Skeletal muscle satellite cell (primary cell): ENCODE measurements at regions not wholly inside any gene's neighbourhood (a gene's known extent, or its start where the extent isn't known, plus 50 kb on each side); places are given as distances from the start of the nearest gene placed in this dataset.

Experiments used
- H3K27me3 ChIP-seq: 2 replicates; pipeline ENCODE4 v1.7.0; 2013; ENCODE audit warnings: low read length; ENCODE audit not compliant: control insufficient read depth, insufficient read depth
- H3K36me3 ChIP-seq: 2 replicates; pipeline ENCODE4 v1.7.0; 2013; ENCODE audit warnings: mild to moderate bottlenecking, control low read depth, low read length; ENCODE audit not compliant: insufficient read depth
- H3K4me1 ChIP-seq: 2 replicates; pipeline ENCODE4 v1.7.0; 2013; ENCODE audit warnings: low read length; ENCODE audit not compliant: control insufficient read depth, insufficient read depth
- H3K4me2 ChIP-seq: 2 replicates; pipeline ENCODE4 v1.7.0; 2013; ENCODE audit warnings: mild to moderate bottlenecking, low read length
- H3K4me3 ChIP-seq: 2 replicates; pipeline ENCODE4 v1.7.0; 2013; ENCODE audit warnings: low read length
- H3K9ac ChIP-seq: 2 replicates; pipeline ENCODE4 v1.7.0; 2013; ENCODE audit warnings: mild to moderate bottlenecking, low read depth, low read length, moderate library complexity
- H3K9me3 ChIP-seq: replicated peaks from 2 replicates; pipeline ENCODE4 v1.7.0; 2013; ENCODE audit warnings: mild to moderate bottlenecking, control low read depth, low read length

- no peak overlapping the region for H3K4me3 ChIP-seq
- H3K27me3 ChIP-seq = peaks cover 15% of the 10 kb centered on the region
- H3K36me3 ChIP-seq = no peaks in the 10 kb centered on the region
- no peak overlapping the region for H3K4me2 ChIP-seq
- H3K9ac ChIP-seq = no peak overlapping the region
- no peaks in the 10 kb centered on the region for H3K4me1 ChIP-seq
- no peaks in the 10 kb centered on the region for H3K9me3 ChIP-seq
These were observed 194.0 kb downstream of the IPO8 start for GRCh38 chr12:30501718-30502117.

GRCh38 chr12:30500532-30500931, 195.1 kb downstream of the IPO8 start:
- no peak overlapping the region for H3K4me2 ChIP-seq
- no peaks in the 10 kb centered on the region for H3K4me1 ChIP-seq
- H3K9me3 ChIP-seq = no peaks in the 10 kb centered on the region
- peaks cover 9% of the 10 kb centered on the region for H3K27me3 ChIP-seq
- H3K9ac ChIP-seq = no peak overlapping the region
- no peak overlapping the region for H3K4me3 ChIP-seq
- H3K36me3 ChIP-seq = no peaks in the 10 kb centered on the region

- H3K9ac ChIP-seq = no peak overlapping the region
- no peaks in the 10 kb centered on the region for H3K9me3 ChIP-seq
- no peak overlapping the region for H3K4me2 ChIP-seq
- no peaks in the 10 kb centered on the region for H3K36me3 ChIP-seq
- peaks cover 6% of the 10 kb centered on the region for H3K27me3 ChIP-seq
- no peak overlapping the region for H3K4me3 ChIP-seq
- no peaks in the 10 kb centered on the region for H3K4me1 ChIP-seq
These were observed 210.3 kb downstream of the IPO8 start for GRCh38 chr12:30485230-30485890.

- H3K9me3 ChIP-seq = no peaks in the 10 kb centered on the region
- peaks cover 6% of the 10 kb centered on the region for H3K27me3 ChIP-seq
- H3K9ac ChIP-seq = no peak overlapping the region
- no peak overlapping the region for H3K4me3 ChIP-seq
- H3K4me2 ChIP-seq = no peak overlapping the region
- H3K36me3 ChIP-seq = no peaks in the 10 kb centered on the region
- H3K4me1 ChIP-seq = no peaks in the 10 kb centered on the region
These were observed 211.0 kb downstream of the IPO8 start for GRCh38 chr12:30484658-30485057.

- Histone ChIP-seq H3K4me1 (no peaks in the 10 kb centered on the region), H3K27me3 (peaks cover 6% of the 10 kb centered on the region), H3K9me3 (no peaks in the 10 kb centered on the region), H3K36me3 (no peaks in the 10 kb centered on the region), H3K9ac (no peak overlapping the region), H3K4me3 (no peak overlapping the region), H3K4me2 (no peak overlapping the region)
These were observed 213.0 kb downstream of the IPO8 start for GRCh38 chr12:30482650-30483049.

- Histone ChIP-seq H3K9me3 (peaks cover 4% of the 10 kb centered on the region), H3K27me3 (no peaks in the 10 kb centered on the region), H3K4me3 (no peak overlapping the region), H3K9ac (no peak overlapping the region), H3K4me2 (no peak overlapping the region), H3K36me3 (no peaks in the 10 kb centered on the region), H3K4me1 (no peaks in the 10 kb centered on the region)
These were observed 222.4 kb downstream of the IPO8 start for GRCh38 chr12:30473274-30473673.

GRCh38 chr12:30466093-30466585, 229.5 kb downstream of the IPO8 start:
- no peak overlapping the region for H3K9ac ChIP-seq
- H3K9me3 ChIP-seq = peaks cover 4% of the 10 kb centered on the region
- no peak overlapping the region for H3K4me3 ChIP-seq
- H3K36me3 ChIP-seq = no peaks in the 10 kb centered on the region
- no peaks in the 10 kb centered on the region for H3K4me1 ChIP-seq
- H3K4me2 ChIP-seq = no peak overlapping the region
- H3K27me3 ChIP-seq = peaks cover 4% of the 10 kb centered on the region

GRCh38 chr12:30463636-30464035, 232.0 kb downstream of the IPO8 start:
- Histone ChIP-seq H3K4me3 (no peak overlapping the region), H3K4me2 (no peak overlapping the region), H3K9me3 (no peaks in the 10 kb centered on the region), H3K4me1 (no peaks in the 10 kb centered on the region), H3K27me3 (peaks cover 4% of the 10 kb centered on the region), H3K36me3 (no peaks in the 10 kb centered on the region), H3K9ac (no peak overlapping the region)

GRCh38 chr12:30462249-30462648, 233.4 kb downstream of the IPO8 start:
- H3K36me3 ChIP-seq = no peaks in the 10 kb centered on the region
- H3K27me3 ChIP-seq = no peaks in the 10 kb centered on the region
- H3K4me1 ChIP-seq = peaks cover 4% of the 10 kb centered on the region
- no peak overlapping the region for H3K4me2 ChIP-seq
- H3K4me3 ChIP-seq = no peak overlapping the region
- H3K9me3 ChIP-seq = no peaks in the 10 kb centered on the region
- H3K9ac ChIP-seq = no peak overlapping the region

- Histone ChIP-seq H3K27me3 (no peaks in the 10 kb centered on the region), H3K4me1 (peaks cover 12% of the 10 kb centered on the region), H3K9me3 (no peaks in the 10 kb centered on the region), H3K4me3 (no peak overlapping the region), H3K9ac (no peak overlapping the region), H3K4me2 (no peak overlapping the region), H3K36me3 (no peaks in the 10 kb centered on the region)
These were observed 234.5 kb downstream of the IPO8 start for GRCh38 chr12:30461026-30461615.

- H3K4me2 ChIP-seq = no peak overlapping the region
These were observed 237.2 kb downstream of the IPO8 start for GRCh38 chr12:30458453-30458852.

More at GRCh38 chr12:30458453-30458852, 237.2 kb downstream of the IPO8 start:
- Histone ChIP-seq H3K9me3 (no peaks in the 10 kb centered on the region), H3K9ac (no peak overlapping the region), H3K4me3 (no peak overlapping the region), H3K4me1 (peaks cover 12% of the 10 kb centered on the region), H3K36me3 (no peaks in the 10 kb centered on the region), H3K27me3 (no peaks in the 10 kb centered on the region)
